Activated CD4-positive, alpha-beta T cell treated with anti-CD3 and anti-CD28 coated beads for 36 hours (primary cell): ENCODE measurements at regions not wholly inside any gene's neighbourhood (a gene's known extent, or its start where the extent isn't known, plus 50 kb on each side); places are given as distances from the start of the nearest gene placed in this dataset.

Experiments used
- ATAC-seq: fragments of 200-7000 bp; cut with Tn5 transposase; one replicate; pipeline ENCODE4 v1.10.0; 2021; ENCODE audit warnings: mild to moderate bottlenecking, moderate library complexity
- CTCF ChIA-PET: fragments of 350-600 bp; sonication (Branson Sonifier 250); formaldehyde crosslinking; loops from one replicate; lab custom pipeline; 2021; ENCODE audit warnings: antibody characterized with exemption; lab: Charles Lee
- POLR2A ChIA-PET: fragments of 350-600 bp; sonication (Branson Sonifier 250); formaldehyde crosslinking; loops from one replicate; lab custom pipeline; 2021; ENCODE audit warnings: antibody characterized with exemption, inconsistent platforms; lab: Charles Lee
- DNase-seq: peaks from one replicate; pipeline ENCODE4 v3.0.0-alpha.2; 2020
- H3K27ac Mint-ChIP-seq: one replicate; pipeline ENCODE4 v1.8.0; 2021; ENCODE audit warnings: mixed read lengths
- H3K27me3 Mint-ChIP-seq: one replicate; pipeline ENCODE4 v1.8.0; 2021; ENCODE audit warnings: mixed read lengths
- H3K36me3 Mint-ChIP-seq: one replicate; pipeline ENCODE4 v1.8.0; 2021; ENCODE audit warnings: low read depth, mixed read lengths
- H3K4me1 Mint-ChIP-seq: one replicate; pipeline ENCODE4 v1.8.0; 2021; ENCODE audit warnings: mixed read lengths
- H3K4me3 Mint-ChIP-seq: one replicate; pipeline ENCODE4 v1.8.0; 2021; ENCODE audit warnings: mild to moderate bottlenecking, moderate library complexity, mixed read lengths
- H3K9me3 Mint-ChIP-seq: one replicate; pipeline ENCODE4 v1.8.0; 2021; ENCODE audit warnings: low read depth, mixed read lengths
- intact Hi-C, 2 experiments: fragments of 100-400 bp; cut with DNase I in 1 of 2; cut with micrococcal nuclease in 1 of 2; formaldehyde crosslinking; loops; one replicate each; pipeline versions ENCODE4 v1.14.2 to v1.15.1; 2022 to 2024; cut with DNase I, micrococcal nuclease

- CTCF ChIA-PET = interaction anchor here (0.7 kb wide), 1 partner anchor 16 kb away, joined by 4 read pairs; no protein-coding TSS in a partner anchor
- POLR2A ChIA-PET = no interaction called here
- no peaks in the 10 kb centered on the region for H3K27me3 Mint-ChIP-seq
- DNase-seq (no peak), ATAC-seq (no peak)
- intact Hi-C loops = no loop called here
- H3K9me3 Mint-ChIP-seq = no peaks in the 10 kb centered on the region
- no peak overlapping the region for H3K4me3 Mint-ChIP-seq
- no peak overlapping the region for H3K27ac Mint-ChIP-seq
- no peaks in the 10 kb centered on the region for H3K4me1 Mint-ChIP-seq
- H3K36me3 Mint-ChIP-seq = no peaks in the 10 kb centered on the region
Measured at GRCh38 chr3:36095238-36095637, 285.1 kb upstream of the STAC start.

GRCh38 chr3:36097209-36097608 is 283.1 kb upstream of the STAC start:
- no peaks in the 10 kb centered on the region for H3K4me1 Mint-ChIP-seq
- H3K4me3 Mint-ChIP-seq = no peak overlapping the region
- no peaks in the 10 kb centered on the region for H3K9me3 Mint-ChIP-seq
- no peak overlapping the region for H3K27ac Mint-ChIP-seq
- ATAC-seq = no peak
- no peaks in the 10 kb centered on the region for H3K36me3 Mint-ChIP-seq
- intact Hi-C loops = no loop called here
- ChIA-PET CTCF (no interaction called here), POLR2A (no interaction called here)
- DNase-seq = no peak
- no peaks in the 10 kb centered on the region for H3K27me3 Mint-ChIP-seq

GRCh38 chr3:36114353-36114752 is 266.0 kb upstream of the STAC start:
- H3K36me3 Mint-ChIP-seq = no peaks in the 10 kb centered on the region
- H3K4me3 Mint-ChIP-seq = no peak overlapping the region
- intact Hi-C loops = no loop called here
- no peaks in the 10 kb centered on the region for H3K4me1 Mint-ChIP-seq
- ATAC-seq (no peak), DNase-seq (no peak)
- no peaks in the 10 kb centered on the region for H3K27me3 Mint-ChIP-seq
- ChIA-PET CTCF (no interaction called here), POLR2A (no interaction called here)
- no peaks in the 10 kb centered on the region for H3K9me3 Mint-ChIP-seq
- no peak overlapping the region for H3K27ac Mint-ChIP-seq

GRCh38 chr3:36124118-36124796 is 256.0 kb upstream of the STAC start:
- Mint-ChIP-seq H3K4me3 (no peak overlapping the region), H3K27me3 (no peaks in the 10 kb centered on the region), H3K9me3 (peaks cover 6% of the 10 kb centered on the region), H3K4me1 (no peaks in the 10 kb centered on the region), H3K36me3 (no peaks in the 10 kb centered on the region), H3K27ac (no peak overlapping the region)
- ATAC-seq = no peak
- POLR2A ChIA-PET = no interaction called here
- CTCF ChIA-PET = no interaction called here
- intact Hi-C loops = no loop called here
- no peak for DNase-seq

- peaks cover 2% of the 10 kb centered on the region for H3K9me3 Mint-ChIP-seq
- intact Hi-C loops = no loop called here
- no peak overlapping the region for H3K4me3 Mint-ChIP-seq
- no peaks in the 10 kb centered on the region for H3K36me3 Mint-ChIP-seq
- no peak overlapping the region for H3K27ac Mint-ChIP-seq
- ATAC-seq (no peak), DNase-seq (no peak)
- H3K4me1 Mint-ChIP-seq = no peaks in the 10 kb centered on the region
- CTCF ChIA-PET = no interaction called here
- POLR2A ChIA-PET = no interaction called here
- H3K27me3 Mint-ChIP-seq = no peaks in the 10 kb centered on the region
Measured at GRCh38 chr3:36132214-36132613, 248.1 kb upstream of the STAC start.

- POLR2A ChIA-PET = no interaction called here
- Mint-ChIP-seq H3K27ac (no peak overlapping the region), H3K36me3 (no peaks in the 10 kb centered on the region), H3K4me3 (no peak overlapping the region), H3K4me1 (no peaks in the 10 kb centered on the region), H3K9me3 (no peaks in the 10 kb centered on the region), H3K27me3 (no peaks in the 10 kb centered on the region)
- intact Hi-C loops = no loop called here
- ATAC-seq (no peak), DNase-seq (no peak)
- CTCF ChIA-PET = no interaction called here
Measured at GRCh38 chr3:36135863-36136262, 244.4 kb upstream of the STAC start.

- Mint-ChIP-seq H3K27ac (no peak overlapping the region), H3K27me3 (peaks cover 2% of the 10 kb centered on the region), H3K4me1 (no peaks in the 10 kb centered on the region), H3K4me3 (no peak overlapping the region), H3K36me3 (no peaks in the 10 kb centered on the region), H3K9me3 (no peaks in the 10 kb centered on the region)
- ChIA-PET CTCF (no interaction called here), POLR2A (no interaction called here)
- intact Hi-C loops = no loop called here
- DNase-seq = no peak
- ATAC-seq = no peak
Measured at GRCh38 chr3:36142746-36143145, 237.6 kb upstream of the STAC start.

GRCh38 chr3:36146404-36146803 is 233.9 kb upstream of the STAC start:
- Mint-ChIP-seq H3K36me3 (no peaks in the 10 kb centered on the region), H3K27ac (no peak overlapping the region)
- POLR2A ChIA-PET = no interaction called here

GRCh38 chr3:36147934-36148558 is 232.3 kb upstream of the STAC start:
- H3K9me3 Mint-ChIP-seq = no peaks in the 10 kb centered on the region
- no peak overlapping the region for H3K27ac Mint-ChIP-seq
- intact Hi-C loops = no loop called here
- ATAC-seq = no peak
- no peaks in the 10 kb centered on the region for H3K4me1 Mint-ChIP-seq
- ChIA-PET CTCF (no interaction called here), POLR2A (no interaction called here)
- peaks cover 2% of the 10 kb centered on the region for H3K27me3 Mint-ChIP-seq
- no peak overlapping the region for H3K4me3 Mint-ChIP-seq
- H3K36me3 Mint-ChIP-seq = no peaks in the 10 kb centered on the region
- no peak for DNase-seq

More at GRCh38 chr3:36146404-36146803, 233.9 kb upstream of the STAC start:
- no peaks in the 10 kb centered on the region for H3K4me1 Mint-ChIP-seq
- intact Hi-C loops = no loop called here
- no peak for DNase-seq
- CTCF ChIA-PET = interaction anchor here (0.5 kb wide), 1 partner anchor 13 kb away, joined by 3 read pairs; no protein-coding TSS in a partner anchor
- H3K9me3 Mint-ChIP-seq = no peaks in the 10 kb centered on the region
- H3K27me3 Mint-ChIP-seq = peaks cover 2% of the 10 kb centered on the region
- no peak for ATAC-seq
- H3K4me3 Mint-ChIP-seq = no peak overlapping the region

- ChIA-PET POLR2A (no interaction called here), CTCF (no interaction called here)
- Mint-ChIP-seq H3K36me3 (no peaks in the 10 kb centered on the region), H3K27ac (no peak overlapping the region), H3K27me3 (peaks cover 2% of the 10 kb centered on the region), H3K4me3 (no peak overlapping the region), H3K9me3 (no peaks in the 10 kb centered on the region), H3K4me1 (no peaks in the 10 kb centered on the region)
- ATAC-seq (no peak), DNase-seq (no peak)
- intact Hi-C loops = no loop called here
Measured at GRCh38 chr3:36149447-36149865, 230.8 kb upstream of the STAC start.

GRCh38 chr3:36155515-36155914 is 224.8 kb upstream of the STAC start:
- H3K27ac Mint-ChIP-seq = no peak overlapping the region
- H3K4me1 Mint-ChIP-seq = no peaks in the 10 kb centered on the region
- H3K27me3 Mint-ChIP-seq = peaks cover 3% of the 10 kb centered on the region
- no peak overlapping the region for H3K4me3 Mint-ChIP-seq
- no peak for DNase-seq
- ChIA-PET CTCF (no interaction called here), POLR2A (no interaction called here)
- no peaks in the 10 kb centered on the region for H3K36me3 Mint-ChIP-seq
- ATAC-seq = no peak
- intact Hi-C loops = no loop called here
- no peaks in the 10 kb centered on the region for H3K9me3 Mint-ChIP-seq

GRCh38 chr3:36164400-36164799 is 215.9 kb upstream of the STAC start:
- DNase-seq (no peak), ATAC-seq (no peak)
- H3K4me3 Mint-ChIP-seq = no peak overlapping the region
- POLR2A ChIA-PET = no interaction called here
- CTCF ChIA-PET = interaction anchor here (0.6 kb wide), 1 partner anchor 259 kb away, joined by 3 read pairs; no protein-coding TSS in a partner anchor
- H3K9me3 Mint-ChIP-seq = peaks cover 1% of the 10 kb centered on the region
- intact Hi-C loops = no loop called here
- no peaks in the 10 kb centered on the region for H3K36me3 Mint-ChIP-seq
- H3K27ac Mint-ChIP-seq = no peak overlapping the region
- H3K27me3 Mint-ChIP-seq = peaks cover 2% of the 10 kb centered on the region
- no peaks in the 10 kb centered on the region for H3K4me1 Mint-ChIP-seq
